ENCODE measurements at regions not wholly inside any gene's neighbourhood (a gene's known extent, or its start where the extent isn't known, plus 50 kb on each side); places are given as distances from the start of the nearest gene placed in this dataset.
"Not testable (repeated sequence)": the region's sequence is repeated elsewhere in the genome, so short reads cannot be mapped to it uniquely, and the experiment has no call there.

- H3K4me3 ChIP-seq (ENCODE audit: low read depth, low read length), result no peak overlapping the region
- TF ChIP-seq CTCF (IDR thresholded peaks at IDR 0.05; ENCODE audit: insufficient read depth, low read depth, low read length, missing control alignments), result no peak
- no peak for DNase-seq (ENCODE audit: low read depth)
Observed at GRCh38 chr16:10322723-10323527, 62.9 kb upstream of the ATF7IP2 start.

GRCh38 chr16:10323528-10323869, 62.4 kb upstream of the ATF7IP2 start:
- no peak for TF ChIP-seq CTCF (IDR thresholded peaks at IDR 0.05; ENCODE audit: insufficient read depth, low read depth, low read length, missing control alignments)
- no peak for DNase-seq (ENCODE audit: low read depth)
- H3K4me3 ChIP-seq (ENCODE audit: low read depth, low read length), result no peak overlapping the region

DNA sequence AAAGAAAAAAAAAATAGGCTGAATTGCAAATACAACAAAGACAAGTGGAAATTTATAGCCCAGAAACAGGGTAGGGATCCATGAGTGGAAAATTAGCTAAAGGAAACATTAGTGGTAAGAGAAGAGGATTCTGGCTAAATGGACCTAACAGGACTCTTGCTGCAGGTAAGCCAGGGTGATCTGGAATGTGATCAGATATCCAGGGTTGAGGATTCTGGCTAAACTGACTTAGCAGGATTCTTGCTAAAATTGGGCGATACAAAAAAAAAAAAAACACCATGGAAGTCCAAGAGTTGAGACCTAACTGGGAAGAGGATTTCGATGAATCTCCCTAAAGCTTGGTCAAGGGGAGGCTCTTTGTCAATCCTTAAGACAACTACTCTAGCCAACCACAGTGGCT, 61.7 kb upstream of the ATF7IP2 start:
- no peak for TF ChIP-seq CTCF (IDR thresholded peaks at IDR 0.05; ENCODE audit: insufficient read depth, low read depth, low read length, missing control alignments)
- H3K4me3 ChIP-seq (ENCODE audit: low read depth, low read length), result no peak overlapping the region
- no peak for DNase-seq (ENCODE audit: low read depth)

GRCh38 chr16:10325783-10326543, 59.9 kb upstream of the ATF7IP2 start:
- no peak for DNase-seq (ENCODE audit: low read depth)
- no peak for TF ChIP-seq CTCF (IDR thresholded peaks at IDR 0.05; ENCODE audit: insufficient read depth, low read depth, low read length, missing control alignments)
- H3K4me3 ChIP-seq (ENCODE audit: low read depth, low read length), result no peak overlapping the region

DNA sequence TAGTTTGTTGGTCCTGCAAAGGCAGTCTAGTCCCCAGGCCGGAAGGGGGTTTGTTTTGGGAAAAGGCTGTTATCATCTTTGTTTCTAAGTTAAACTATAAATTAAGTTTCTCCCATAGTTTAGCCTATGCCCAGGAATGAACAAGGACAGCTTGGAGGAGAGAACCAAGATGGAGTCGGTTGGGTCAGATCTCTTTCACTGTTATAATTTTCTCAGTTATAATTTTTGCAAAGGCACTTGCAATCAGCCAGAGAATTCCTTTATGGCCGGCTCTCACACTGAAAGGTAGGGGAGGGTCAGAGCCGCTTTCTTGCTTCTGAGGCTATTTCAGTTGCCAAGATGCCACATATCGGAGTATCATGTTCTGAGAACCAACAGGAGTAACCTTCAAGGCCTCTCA, 59.2 kb upstream of the ATF7IP2 start:
- H3K4me3 ChIP-seq (ENCODE audit: low read depth, low read length), result no peak overlapping the region
- TF ChIP-seq CTCF (IDR thresholded peaks at IDR 0.05; ENCODE audit: insufficient read depth, low read depth, low read length, missing control alignments), result no peak
- no peak for DNase-seq (ENCODE audit: low read depth)

- DNase-seq (ENCODE audit: low read depth); H3K4me3 ChIP-seq (ENCODE audit: low read depth, low read length): not testable (repeated sequence)
Observed at GRCh38 chr16:10328291-10328690, 57.6 kb upstream of the ATF7IP2 start.

DNA sequence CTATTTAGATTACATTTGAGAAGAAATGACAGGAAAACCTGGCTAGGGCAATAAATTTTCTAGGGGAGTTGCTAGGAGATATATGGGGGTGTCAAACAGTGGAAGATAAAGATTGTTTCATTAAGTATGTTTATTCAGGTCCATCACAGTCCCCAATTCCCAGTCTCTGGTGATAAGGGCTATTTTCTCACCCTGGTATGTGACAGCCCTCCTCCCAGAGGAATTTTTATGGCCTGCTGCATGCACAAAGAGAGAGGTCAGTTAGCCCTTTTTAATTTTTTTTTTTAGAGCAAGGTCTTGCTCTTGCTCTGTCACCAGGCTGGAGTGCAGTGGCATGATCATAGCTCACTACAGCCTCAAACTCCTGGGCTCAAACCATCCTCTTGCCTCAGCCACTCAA, 53.6 kb upstream of the ATF7IP2 start:
- TF ChIP-seq CTCF (IDR thresholded peaks at IDR 0.05; ENCODE audit: insufficient read depth, low read depth, low read length, missing control alignments), result no peak
- DNase-seq (ENCODE audit: low read depth), result no peak
- H3K4me3 ChIP-seq (ENCODE audit: low read depth, low read length), result no peak overlapping the region
